ENCODE measurements at regions not wholly inside any gene's neighbourhood (a gene's known extent, or its start where the extent isn't known, plus 50 kb on each side); places are given as distances from the start of the nearest gene placed in this dataset.

- WGBS, 3 donors = 86 to 89% (median 86%) methylated on average over 7 of the region's 7 CpGs
- Histone ChIP-seq H3K9me3 (no peaks in the 10 kb centered on the region), H3K4me3 (no peak overlapping the region), H3K27ac (no peak overlapping the region), H3K4me1 (ENCODE audit: insufficient read depth) (no peaks in the 10 kb centered on the region), H3K27me3 (no peaks in the 10 kb centered on the region), H3K36me3 (no peaks in the 10 kb centered on the region)
- TF ChIP-seq, protein P1, sequence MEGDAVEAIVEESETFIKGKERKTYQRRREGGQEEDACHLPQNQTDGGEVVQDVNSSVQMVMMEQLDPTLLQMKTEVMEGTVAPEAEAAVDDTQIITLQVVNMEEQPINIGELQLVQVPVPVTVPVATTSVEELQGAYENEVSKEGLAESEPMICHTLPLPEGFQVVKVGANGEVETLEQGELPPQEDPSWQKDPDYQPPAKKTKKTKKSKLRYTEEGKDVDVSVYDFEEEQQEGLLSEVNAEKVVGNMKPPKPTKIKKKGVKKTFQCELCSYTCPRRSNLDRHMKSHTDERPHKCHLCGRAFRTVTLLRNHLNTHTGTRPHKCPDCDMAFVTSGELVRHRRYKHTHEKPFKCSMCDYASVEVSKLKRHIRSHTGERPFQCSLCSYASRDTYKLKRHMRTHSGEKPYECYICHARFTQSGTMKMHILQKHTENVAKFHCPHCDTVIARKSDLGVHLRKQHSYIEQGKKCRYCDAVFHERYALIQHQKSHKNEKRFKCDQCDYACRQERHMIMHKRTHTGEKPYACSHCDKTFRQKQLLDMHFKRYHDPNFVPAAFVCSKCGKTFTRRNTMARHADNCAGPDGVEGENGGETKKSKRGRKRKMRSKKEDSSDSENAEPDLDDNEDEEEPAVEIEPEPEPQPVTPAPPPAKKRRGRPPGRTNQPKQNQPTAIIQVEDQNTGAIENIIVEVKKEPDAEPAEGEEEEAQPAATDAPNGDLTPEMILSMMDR (IDR thresholded peaks at IDR 0.05) = no peak
- TF ChIP-seq EP300 (IDR thresholded peaks at IDR 0.05) = no peak
- no peak for TF ChIP-seq POLR2A (IDR thresholded peaks at IDR 0.05)
- DNase-seq = no peak
- intact Hi-C loops (cut with DNase I) = no loop called here
Observed at GRCh38 chr15:70356919-70357318, 259.2 kb upstream of the TLE3 start.

DNA sequence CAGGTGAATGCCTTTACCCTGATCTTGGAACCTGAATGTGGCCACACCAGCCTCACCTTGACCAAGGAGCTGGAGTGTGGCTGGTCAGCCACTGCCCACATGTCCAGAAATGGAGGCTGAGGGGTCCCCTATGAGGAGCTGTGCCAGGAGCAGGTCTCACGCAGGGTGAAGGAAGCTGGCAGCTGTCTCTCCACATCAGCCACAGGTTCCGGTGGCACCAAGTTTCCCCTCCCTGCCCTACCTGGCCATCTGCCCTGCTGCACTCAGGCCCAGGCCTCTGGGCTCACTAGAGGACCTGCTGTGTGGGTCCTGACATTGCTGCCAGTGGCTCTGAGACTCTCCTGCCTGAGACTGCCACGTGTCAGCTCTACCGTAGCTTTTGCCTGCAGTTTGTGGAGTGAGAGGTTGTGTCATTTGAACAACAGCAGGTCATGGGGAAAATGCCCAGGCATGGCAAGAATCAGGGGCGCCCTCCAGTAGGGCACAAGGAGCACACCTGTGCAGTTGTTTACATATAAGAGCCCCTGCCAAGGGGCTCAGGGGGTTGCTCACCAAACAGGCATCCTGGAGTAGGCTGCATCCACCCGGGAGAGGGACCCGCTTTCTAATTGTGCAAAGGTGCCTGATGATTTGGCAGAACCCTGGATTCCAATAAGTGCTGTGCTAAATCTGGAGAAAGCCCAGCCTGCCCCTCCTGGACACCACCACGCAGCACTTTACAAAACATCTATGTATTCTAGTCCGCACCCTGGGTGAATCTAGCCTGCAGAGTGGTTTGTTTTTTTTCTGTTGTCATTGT, 258.5 kb upstream of the TLE3 start:
- no peaks in the 10 kb centered on the region for H3K27me3 ChIP-seq
- 88 to 95% (median 92%) methylated on average over 9 of the region's 9 CpGs for WGBS, 3 donors
- no peaks in the 10 kb centered on the region for H3K4me1 ChIP-seq (ENCODE audit: insufficient read depth)
- TF ChIP-seq EP300 (IDR thresholded peaks at IDR 0.05) (no peak), POLR2A (IDR thresholded peaks at IDR 0.05) (no peak)
- TF ChIP-seq, protein P1 (IDR thresholded peaks at IDR 0.05) = no peak
- no peaks in the 10 kb centered on the region for H3K36me3 ChIP-seq
- DNase-seq = no peak
- H3K27ac ChIP-seq = no peak overlapping the region
- intact Hi-C loops (cut with DNase I) = no loop called here
- H3K9me3 ChIP-seq = no peaks in the 10 kb centered on the region
- H3K4me3 ChIP-seq = no peak overlapping the region

DNA sequence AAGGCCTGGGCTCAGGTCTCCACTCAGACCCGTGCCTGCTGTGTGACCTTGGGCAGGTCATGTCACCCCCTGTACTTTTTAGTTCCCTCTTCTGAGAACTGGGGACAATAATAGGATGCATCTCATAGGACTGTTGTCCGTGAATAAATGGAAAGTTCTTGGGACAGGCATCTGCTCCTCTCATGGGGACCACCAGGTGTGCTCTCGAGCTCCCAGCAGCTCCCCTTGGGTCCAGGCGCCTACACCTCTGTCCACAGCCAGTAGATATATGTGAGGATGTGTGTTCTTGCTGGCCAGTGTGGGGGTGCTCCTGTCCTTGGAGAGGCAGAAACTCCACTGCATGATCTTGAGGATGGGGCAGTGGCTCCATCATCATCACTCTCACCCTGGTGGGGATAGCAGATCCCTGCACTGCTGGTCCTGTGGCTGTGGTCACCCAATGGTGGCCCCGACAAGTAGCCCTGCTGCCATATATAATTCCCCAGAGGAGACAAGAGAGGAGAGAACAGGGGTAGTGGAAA, 257.6 kb upstream of the TLE3 start:
- H3K9me3 ChIP-seq = no peaks in the 10 kb centered on the region
- intact Hi-C loops (cut with DNase I) = no loop called here
- no peaks in the 10 kb centered on the region for H3K36me3 ChIP-seq
- 85 to 95% (median 90%) methylated on average over 5 of the region's 5 CpGs for WGBS, 3 donors
- H3K27me3 ChIP-seq = no peaks in the 10 kb centered on the region
- TF ChIP-seq EP300 (IDR thresholded peaks at IDR 0.05) = no peak
- H3K4me3 ChIP-seq = no peak overlapping the region
- no peak overlapping the region for H3K27ac ChIP-seq
- no peaks in the 10 kb centered on the region for H3K4me1 ChIP-seq (ENCODE audit: insufficient read depth)
- DNase-seq = no peak

DNA sequence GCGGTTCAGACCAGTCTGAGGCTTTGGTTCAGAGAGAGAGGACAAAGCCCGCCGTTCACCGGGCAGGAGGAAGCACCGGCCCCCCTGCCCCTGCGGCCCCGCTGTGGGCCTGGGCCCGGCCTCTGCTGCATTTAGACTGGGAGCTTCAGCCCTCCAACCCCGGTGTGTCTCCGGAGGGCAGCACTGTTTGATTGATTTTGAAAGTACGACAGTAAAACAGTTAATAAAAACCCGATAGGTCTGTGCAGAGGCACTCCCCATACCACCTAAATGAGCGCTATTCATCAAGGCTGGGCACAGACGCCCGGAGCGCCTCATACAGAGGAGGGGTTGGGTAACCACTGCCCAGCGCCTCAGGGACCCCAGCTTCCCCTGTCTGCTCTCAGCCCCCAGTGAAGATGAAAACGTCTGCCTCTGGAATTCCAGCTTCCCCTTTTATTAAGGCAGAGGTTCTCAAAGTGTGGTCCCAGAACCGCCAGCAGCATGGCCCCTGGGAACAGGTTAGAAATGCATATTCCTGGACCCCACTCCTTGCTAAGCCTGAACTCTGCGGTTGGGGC, 256.7 kb upstream of the TLE3 start:
- no peaks in the 10 kb centered on the region for H3K9me3 ChIP-seq
- DNase-seq = no peak
- 73 to 87% (median 82%) methylated on average over 20 of the region's 20 CpGs for WGBS, 3 donors
- H3K27ac ChIP-seq = no peak overlapping the region
- H3K36me3 ChIP-seq = no peaks in the 10 kb centered on the region
- intact Hi-C loops (cut with DNase I) = no loop called here
- no peak overlapping the region for H3K4me3 ChIP-seq
- no peaks in the 10 kb centered on the region for H3K4me1 ChIP-seq (ENCODE audit: insufficient read depth)
- no peaks in the 10 kb centered on the region for H3K27me3 ChIP-seq
- no peak for TF ChIP-seq POLR2A (IDR thresholded peaks at IDR 0.05)
- TF ChIP-seq EP300 (IDR thresholded peaks at IDR 0.05) = no peak
- TF ChIP-seq, protein P1 (IDR thresholded peaks at IDR 0.05) = no peak
